Nephron (organoid): ENCODE measurements at regions not wholly inside any gene's neighbourhood (a gene's known extent, or its start where the extent isn't known, plus 50 kb on each side); places are given as distances from the start of the nearest gene placed in this dataset.

Source experiments
- H3K27ac Mint-ChIP-seq, 3 experiments: 2 replicates each; pipeline ENCODE4 v1.8.0; 2020; ENCODE audit warnings: mixed read lengths in 3 of 3, mild to moderate bottlenecking in 2 of 3, moderate library complexity in 1 of 3
- H3K27me3 Mint-ChIP-seq: 2 replicates; pipeline ENCODE4 v1.8.0; 2021; ENCODE audit warnings: low read depth, mild to moderate bottlenecking, moderate library complexity, mixed read lengths
- H3K36me3 Mint-ChIP-seq: 2 replicates; pipeline ENCODE4 v1.8.0; 2020; ENCODE audit warnings: low read depth, mixed read lengths
- H3K4me1 Mint-ChIP-seq: 2 replicates; pipeline ENCODE4 v1.8.0; 2020; ENCODE audit warnings: mixed read lengths
- H3K4me3 Mint-ChIP-seq, 3 experiments: 2 replicates each; pipeline ENCODE4 v1.8.0; 2020; ENCODE audit warnings: mild to moderate bottlenecking in 3 of 3, mixed read lengths in 3 of 3, moderate library complexity in 2 of 3
- H3K9me3 Mint-ChIP-seq: 2 replicates; pipeline ENCODE4 v1.8.0; 2020; ENCODE audit warnings: mixed read lengths
- TF ChIP-seq, protein P1 (sequence below), 3 experiments: fragments of 200-600 bp; sonication (generic); IDR thresholded peaks; one replicate each; pipeline ENCODE4 v1.5.0; 2021; ENCODE audit warnings: antibody characterized with exemption in 3 of 3; ENCODE audit not compliant: unreplicated experiment in 3 of 3

DNA sequence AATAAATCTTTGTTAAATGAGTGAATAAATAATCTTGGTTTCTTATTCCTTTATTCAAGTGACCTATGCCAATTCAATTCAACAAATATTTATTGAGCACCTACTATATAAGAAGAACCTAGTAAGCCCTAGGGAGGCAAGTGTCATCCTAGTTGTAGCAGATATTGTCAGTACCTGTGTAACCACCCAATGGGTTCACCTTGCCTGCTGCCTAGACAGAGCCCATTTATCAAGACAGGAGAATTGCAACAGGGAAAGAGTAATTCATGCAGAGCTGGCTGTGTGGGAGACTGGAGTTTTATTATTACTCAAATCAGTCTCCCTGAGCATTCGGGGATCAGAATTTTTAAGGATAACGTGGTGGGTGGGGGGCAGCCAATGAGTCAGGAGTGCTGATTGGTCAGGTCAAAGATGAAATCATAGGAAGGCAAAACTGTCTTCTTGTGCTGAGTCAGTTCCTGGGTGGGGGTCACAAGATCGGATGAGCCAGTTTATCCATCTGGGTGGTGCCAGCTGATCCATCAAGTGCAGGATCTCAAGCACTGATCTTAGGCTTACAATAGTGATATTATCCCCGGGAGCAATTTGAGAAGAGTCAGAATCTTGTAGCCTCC is 53.8 kb upstream of the KCNA3 start:
- Mint-ChIP-seq H3K27ac (no peak overlapping the region), H3K36me3 (no peaks in the 10 kb centered on the region), H3K27me3 (peaks cover 34% of the 10 kb centered on the region), H3K4me3 (no peak overlapping the region), H3K9me3 (no peaks in the 10 kb centered on the region), H3K4me1 (no peaks in the 10 kb centered on the region)
- TF ChIP-seq, protein P1, sequence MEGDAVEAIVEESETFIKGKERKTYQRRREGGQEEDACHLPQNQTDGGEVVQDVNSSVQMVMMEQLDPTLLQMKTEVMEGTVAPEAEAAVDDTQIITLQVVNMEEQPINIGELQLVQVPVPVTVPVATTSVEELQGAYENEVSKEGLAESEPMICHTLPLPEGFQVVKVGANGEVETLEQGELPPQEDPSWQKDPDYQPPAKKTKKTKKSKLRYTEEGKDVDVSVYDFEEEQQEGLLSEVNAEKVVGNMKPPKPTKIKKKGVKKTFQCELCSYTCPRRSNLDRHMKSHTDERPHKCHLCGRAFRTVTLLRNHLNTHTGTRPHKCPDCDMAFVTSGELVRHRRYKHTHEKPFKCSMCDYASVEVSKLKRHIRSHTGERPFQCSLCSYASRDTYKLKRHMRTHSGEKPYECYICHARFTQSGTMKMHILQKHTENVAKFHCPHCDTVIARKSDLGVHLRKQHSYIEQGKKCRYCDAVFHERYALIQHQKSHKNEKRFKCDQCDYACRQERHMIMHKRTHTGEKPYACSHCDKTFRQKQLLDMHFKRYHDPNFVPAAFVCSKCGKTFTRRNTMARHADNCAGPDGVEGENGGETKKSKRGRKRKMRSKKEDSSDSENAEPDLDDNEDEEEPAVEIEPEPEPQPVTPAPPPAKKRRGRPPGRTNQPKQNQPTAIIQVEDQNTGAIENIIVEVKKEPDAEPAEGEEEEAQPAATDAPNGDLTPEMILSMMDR (IDR thresholded peaks at IDR 0.05; ENCODE audit: unreplicated experiment in 3 of 3): no peak

DNA sequence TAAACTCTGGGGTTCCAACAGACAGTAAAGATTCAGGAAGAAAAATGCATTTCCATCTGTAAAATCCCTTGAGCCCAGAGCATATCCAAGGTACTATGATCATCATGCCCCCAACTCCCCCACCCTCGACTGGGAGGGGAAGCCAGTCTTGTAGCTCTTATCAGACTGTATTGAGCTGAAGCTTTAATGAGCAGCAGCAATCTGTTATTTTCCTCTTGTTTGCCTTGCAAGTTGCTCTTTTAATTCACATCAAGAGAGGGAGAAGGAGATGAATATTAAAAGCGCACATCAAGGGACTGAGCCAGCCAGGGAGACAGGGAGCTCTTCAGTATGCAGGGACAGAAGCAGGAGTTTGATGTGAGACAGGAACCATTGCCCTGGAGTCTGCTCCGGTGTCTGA is 52.5 kb upstream of the KCNA3 start:
- Mint-ChIP-seq H3K4me1 (no peaks in the 10 kb centered on the region), H3K36me3 (no peaks in the 10 kb centered on the region), H3K27me3 (peaks cover 30% of the 10 kb centered on the region), H3K27ac (no peak overlapping the region), H3K4me3 (no peak overlapping the region), H3K9me3 (no peaks in the 10 kb centered on the region)
- TF ChIP-seq, protein P1 (IDR thresholded peaks at IDR 0.05; ENCODE audit: unreplicated experiment in 3 of 3): no peak

DNA sequence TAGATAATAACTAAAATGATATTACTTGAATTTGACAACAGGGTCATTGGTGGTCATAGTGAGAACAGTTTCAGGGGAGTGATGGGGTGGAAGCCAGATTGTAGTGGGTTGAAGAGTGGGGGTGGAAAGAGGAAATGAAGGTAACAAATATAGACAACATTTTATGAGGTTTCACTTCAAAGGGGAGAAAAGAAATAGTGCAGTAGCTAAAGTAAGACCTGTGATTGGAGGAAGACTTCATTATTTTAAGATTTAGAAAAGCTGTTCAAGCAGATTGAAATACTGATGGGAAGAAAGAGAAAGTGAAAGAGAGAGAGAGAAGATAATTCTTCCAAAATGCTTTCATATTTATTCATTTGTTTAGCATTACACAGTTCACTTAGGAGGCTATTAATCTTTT is 52.0 kb upstream of the KCNA3 start:
- H3K36me3 Mint-ChIP-seq: no peaks in the 10 kb centered on the region
- H3K4me1 Mint-ChIP-seq: no peaks in the 10 kb centered on the region
- no peak overlapping the region for H3K4me3 Mint-ChIP-seq
- no peaks in the 10 kb centered on the region for H3K9me3 Mint-ChIP-seq
- TF ChIP-seq, protein P1 (IDR thresholded peaks at IDR 0.05; ENCODE audit: unreplicated experiment in 3 of 3): no peak
- H3K27ac Mint-ChIP-seq: no peak overlapping the region
- H3K27me3 Mint-ChIP-seq: peaks cover 26% of the 10 kb centered on the region
